Right atrium auricular region (tissue), 2 donors: ENCODE measurements at regions not wholly inside any gene's neighbourhood (a gene's known extent, or its start where the extent isn't known, plus 50 kb on each side); places are given as distances from the start of the nearest gene placed in this dataset.

ENCODE experiments used
- DNase-seq: peaks from one replicate; pipeline ENCODE4 v3.0.0-alpha.2; 2019; ENCODE audit warnings: low spot score
- H3K27ac ChIP-seq, 2 donors: fragments of 200-600 bp; sonication (generic); 1 replicate in 1 of 2; 2 replicates in 1 of 2; pipeline ENCODE4 v1.5.1; 2016 to 2019
- H3K27me3 ChIP-seq, 2 donors: fragments of 200-600 bp; sonication (generic); one replicate each; pipeline versions ENCODE4 v1.5.1 to v1.6.0; 2017 to 2019
- H3K36me3 ChIP-seq: fragments of 200-600 bp; sonication (generic); one replicate; pipeline ENCODE4 v1.5.1; 2016
- H3K4me1 ChIP-seq, 2 donors: fragments of 200-600 bp; sonication (generic); one replicate each; pipeline versions ENCODE4 v1.5.1 to v1.6.0; 2017 to 2019
- H3K4me3 ChIP-seq, 2 donors: fragments of 200-600 bp; sonication (generic); 1 replicate in 1 of 2; 2 replicates in 1 of 2; pipeline ENCODE4 v1.5.1; 2017 to 2019; ENCODE audit warnings: mild to moderate bottlenecking in 1 of 2, moderate library complexity in 1 of 2
- H3K9me3 ChIP-seq, 2 donors: fragments of 200-600 bp; sonication (generic); one replicate each; pipeline ENCODE4 v1.5.1; 2019
- CTCF ChIP-seq, 2 donors: fragments of 200-600 bp; sonication (generic); IDR thresholded peaks; one replicate each; pipeline ENCODE4 v1.5.1; 2019; ENCODE audit warnings: antibody characterized with exemption in 2 of 2

GRCh38 chr12:107404981-107405380, 280.6 kb upstream of the PWP1 start:
- no peak overlapping the region for H3K27ac ChIP-seq
- no peaks in the 10 kb centered on the region for H3K27me3 ChIP-seq
- H3K4me3 ChIP-seq, result no peak overlapping the region
- H3K4me1 ChIP-seq, result no peaks in the 10 kb centered on the region
- no peak for DNase-seq
- TF ChIP-seq CTCF (IDR thresholded peaks at IDR 0.05), result peak in 1 of 2 donors; percentile 29
- no peaks in the 10 kb centered on the region for H3K9me3 ChIP-seq
- H3K36me3 ChIP-seq, result no peaks in the 10 kb centered on the region

DNA sequence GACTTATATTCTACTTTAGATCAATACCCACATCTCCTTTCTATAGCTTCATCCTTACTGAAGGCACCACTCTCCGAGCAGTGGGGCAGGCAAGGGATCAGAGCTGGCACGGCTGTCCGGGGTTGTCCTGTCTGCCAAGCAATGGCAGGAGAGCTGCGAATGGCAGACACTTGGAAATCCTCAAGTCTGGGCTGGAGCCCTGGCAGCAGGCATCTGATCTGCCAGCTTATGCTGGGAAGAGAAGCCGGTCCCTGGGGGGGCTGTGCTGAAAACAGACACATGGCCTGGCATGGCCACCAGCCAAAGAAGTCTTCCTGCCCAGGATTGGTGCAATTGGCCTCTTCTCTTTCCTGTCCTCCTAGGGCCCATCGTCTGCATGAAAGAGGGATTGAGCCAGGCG, 280.2 kb upstream of the PWP1 start:
- H3K9me3 ChIP-seq, result no peaks in the 10 kb centered on the region

GRCh38 chr12:107406932-107407331, 278.7 kb upstream of the PWP1 start:
- Histone ChIP-seq H3K4me3 (no peak overlapping the region), H3K27me3 (no peaks in the 10 kb centered on the region), H3K36me3 (no peaks in the 10 kb centered on the region), H3K9me3 (no peaks in the 10 kb centered on the region), H3K27ac (no peak overlapping the region), H3K4me1 (no peaks in the 10 kb centered on the region)
- no peak for DNase-seq
- TF ChIP-seq CTCF (IDR thresholded peaks at IDR 0.05), result no peak

More for the DNA sequence above, 280.2 kb upstream of the PWP1 start:
- no peaks in the 10 kb centered on the region for H3K27me3 ChIP-seq
- H3K36me3 ChIP-seq, result no peaks in the 10 kb centered on the region
- no peak for TF ChIP-seq CTCF (IDR thresholded peaks at IDR 0.05)
- H3K4me1 ChIP-seq, result no peaks in the 10 kb centered on the region
- no peak for DNase-seq
- H3K4me3 ChIP-seq, result no peak overlapping the region
- no peak overlapping the region for H3K27ac ChIP-seq

- no peaks in the 10 kb centered on the region for H3K36me3 ChIP-seq
- no peaks in the 10 kb centered on the region for H3K4me1 ChIP-seq
- H3K27ac ChIP-seq, result no peak overlapping the region
- TF ChIP-seq CTCF (IDR thresholded peaks at IDR 0.05), result no peak
- H3K27me3 ChIP-seq, result no peaks in the 10 kb centered on the region
- H3K9me3 ChIP-seq, result no peaks in the 10 kb centered on the region
- H3K4me3 ChIP-seq, result no peak overlapping the region
- no peak for DNase-seq
Measured at GRCh38 chr12:107411792-107412535, 273.6 kb upstream of the PWP1 start.

DNA sequence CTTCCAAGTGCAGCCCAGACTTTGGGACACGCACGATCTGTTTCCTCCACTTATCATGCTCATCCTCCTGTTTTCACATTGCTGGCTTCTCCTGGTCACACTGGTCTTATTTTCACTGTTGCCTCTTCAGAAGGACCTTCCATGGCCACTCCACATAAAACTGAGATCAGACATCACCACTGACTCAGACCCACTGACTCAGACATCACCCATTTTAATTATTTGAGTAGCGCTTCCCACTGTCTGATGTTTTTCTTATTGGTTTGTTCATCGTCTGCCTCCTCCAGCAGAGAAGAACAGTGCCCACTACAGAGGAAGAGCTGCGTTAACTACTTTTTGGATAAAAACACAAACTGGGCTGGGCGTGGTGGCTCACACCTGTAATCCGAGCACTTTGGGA, 270.5 kb upstream of the PWP1 start:
- TF ChIP-seq CTCF (IDR thresholded peaks at IDR 0.05), result no peak
- Histone ChIP-seq H3K36me3 (no peaks in the 10 kb centered on the region), H3K4me1 (no peaks in the 10 kb centered on the region)

GRCh38 chr12:107415834-107416233, 269.8 kb upstream of the PWP1 start:
- no peaks in the 10 kb centered on the region for H3K36me3 ChIP-seq
- H3K9me3 ChIP-seq, result no peaks in the 10 kb centered on the region
- TF ChIP-seq CTCF (IDR thresholded peaks at IDR 0.05), result no peak
- no peak overlapping the region for H3K4me3 ChIP-seq
- H3K4me1 ChIP-seq, result no peaks in the 10 kb centered on the region
- no peaks in the 10 kb centered on the region for H3K27me3 ChIP-seq
- no peak overlapping the region for H3K27ac ChIP-seq
- no peak for DNase-seq

More for the DNA sequence above, 270.5 kb upstream of the PWP1 start:
- Histone ChIP-seq H3K27ac (no peak overlapping the region), H3K4me3 (no peak overlapping the region), H3K27me3 (no peaks in the 10 kb centered on the region), H3K9me3 (no peaks in the 10 kb centered on the region)
- DNase-seq, result no peak
